Dermis blood vessel endothelial cell (primary cell): ENCODE measurements at regions not wholly inside any gene's neighbourhood (a gene's known extent, or its start where the extent isn't known, plus 50 kb on each side); places are given as distances from the start of the nearest gene placed in this dataset.
A peak's percentile ranks its signal among the peaks of the same experiment; 100 is the strongest.

Experiments
- DNase-seq: peaks from one replicate; pipeline ENCODE4 v3.0.0; 2010

- no peak for DNase-seq
Measured at GRCh38 chr15:39434163-39434562, 146.7 kb upstream of the THBS1 start.

DNA sequence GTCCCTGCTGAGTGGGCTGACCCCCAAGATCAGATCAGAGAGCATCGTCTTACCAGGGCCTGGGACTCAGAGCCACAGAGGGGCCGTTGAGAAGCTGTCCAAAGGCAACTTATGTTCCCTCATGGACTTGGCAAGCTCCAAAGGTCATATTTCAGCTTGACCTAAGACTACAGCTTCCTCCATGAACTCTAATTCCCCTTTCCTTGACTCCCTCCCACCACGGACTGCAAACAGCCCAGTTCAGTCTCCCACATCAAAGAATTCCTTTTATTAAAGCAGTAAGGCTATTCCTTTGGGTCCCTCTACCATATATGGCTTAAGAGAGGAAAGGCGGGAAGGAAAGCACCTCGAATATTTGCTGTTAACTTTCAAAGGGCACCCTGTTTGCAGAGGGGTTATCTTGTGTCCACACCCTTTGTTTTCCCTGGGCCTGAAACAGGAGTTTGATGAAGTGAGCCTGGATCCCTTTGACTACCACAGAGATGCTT lies 146.1 kb upstream of the THBS1 start:
- DNase-seq = no peak

GRCh38 chr15:39435244-39435643 lies 145.6 kb upstream of the THBS1 start:
- no peak for DNase-seq

GRCh38 chr15:39438260-39438659 lies 142.6 kb upstream of the THBS1 start:
- no peak for DNase-seq

- no peak for DNase-seq
Measured at GRCh38 chr15:39438799-39439592, 141.9 kb upstream of the THBS1 start.

GRCh38 chr15:39442898-39443297 lies 138.0 kb upstream of the THBS1 start:
- DNase-seq = no peak

DNA sequence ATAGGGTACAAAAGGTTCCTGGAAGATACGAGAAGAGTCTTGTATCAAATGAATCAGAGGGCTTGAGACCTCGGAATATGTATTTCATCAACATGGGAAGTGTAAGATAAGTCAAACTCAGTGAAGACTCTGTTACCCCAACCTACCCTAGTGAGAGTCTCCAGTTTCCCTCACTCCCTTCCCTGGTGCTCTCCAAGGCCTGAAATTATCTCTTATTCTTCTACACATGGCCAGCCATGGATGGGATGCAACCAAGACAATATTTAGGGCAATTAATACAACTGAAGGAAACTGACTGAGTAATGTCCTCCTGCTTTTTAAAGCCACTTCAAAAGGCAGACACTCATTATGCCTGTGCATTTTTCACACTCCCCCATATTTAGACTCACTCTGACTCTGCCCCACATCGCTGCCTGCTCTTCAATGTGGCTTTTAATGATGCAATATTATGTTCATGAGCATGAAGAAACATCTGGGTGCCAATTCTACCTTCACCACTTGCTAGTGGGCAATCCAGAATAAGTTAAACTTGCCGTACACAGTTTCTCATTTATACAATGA lies 137.1 kb upstream of the THBS1 start:
- DNase-seq = no peak

DNA sequence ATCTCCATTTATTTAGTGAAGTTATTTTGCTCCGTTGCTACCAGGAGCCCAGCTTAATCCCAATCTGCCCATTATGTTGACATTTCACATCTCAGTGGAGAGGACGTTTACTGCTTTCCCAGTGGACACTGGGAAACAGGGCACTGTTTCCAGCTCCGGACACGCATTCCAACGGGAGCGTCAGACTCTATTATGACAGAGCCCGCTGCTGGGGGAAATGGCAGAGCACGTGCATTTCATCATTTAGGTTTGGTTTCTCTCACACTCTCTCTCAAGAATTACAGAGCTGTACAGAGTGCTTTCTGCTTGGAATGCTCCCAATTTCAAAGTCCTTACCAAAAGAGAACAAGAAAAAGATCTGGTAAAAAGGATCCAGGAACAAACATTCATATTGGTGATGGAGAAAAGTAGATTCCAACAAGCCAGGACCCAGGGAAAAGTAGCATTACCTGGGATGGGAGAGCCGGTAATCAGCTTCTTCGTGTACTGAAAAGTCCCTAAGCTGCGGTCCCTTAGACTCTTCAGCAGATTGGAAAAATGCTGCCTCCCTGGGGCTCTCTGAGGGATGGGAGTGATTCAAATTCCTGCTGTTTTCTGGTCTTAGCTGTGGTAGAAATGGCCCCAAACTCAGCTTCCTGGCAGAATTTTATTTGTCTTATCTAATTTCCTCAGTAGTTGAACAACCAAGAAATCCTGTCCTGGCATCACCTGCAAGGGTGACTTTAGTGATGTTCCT lies 136.0 kb upstream of the THBS1 start:
- DNase-seq = no peak

- DNase-seq = no peak
Measured at GRCh38 chr15:39445931-39446330, 134.9 kb upstream of the THBS1 start.

DNA sequence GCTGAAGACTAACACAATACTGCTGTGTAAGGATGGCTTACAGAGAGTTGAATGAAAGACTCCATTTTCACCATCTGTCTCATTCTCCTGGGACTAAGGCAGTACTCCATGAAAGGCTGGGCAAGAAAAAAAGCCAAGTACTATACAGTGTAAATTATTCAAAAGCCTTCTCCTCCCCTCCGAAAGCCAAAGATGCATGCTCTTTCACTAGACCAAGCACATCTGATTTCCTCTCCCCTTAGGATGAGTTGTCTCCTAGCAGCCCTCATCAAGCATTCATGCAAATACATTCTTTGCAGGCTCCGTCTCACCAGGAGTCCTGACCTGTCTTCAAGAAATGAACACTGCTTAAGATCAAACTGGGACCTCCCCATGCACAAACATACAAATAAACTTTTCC lies 133.5 kb upstream of the THBS1 start:
- no peak for DNase-seq

DNA sequence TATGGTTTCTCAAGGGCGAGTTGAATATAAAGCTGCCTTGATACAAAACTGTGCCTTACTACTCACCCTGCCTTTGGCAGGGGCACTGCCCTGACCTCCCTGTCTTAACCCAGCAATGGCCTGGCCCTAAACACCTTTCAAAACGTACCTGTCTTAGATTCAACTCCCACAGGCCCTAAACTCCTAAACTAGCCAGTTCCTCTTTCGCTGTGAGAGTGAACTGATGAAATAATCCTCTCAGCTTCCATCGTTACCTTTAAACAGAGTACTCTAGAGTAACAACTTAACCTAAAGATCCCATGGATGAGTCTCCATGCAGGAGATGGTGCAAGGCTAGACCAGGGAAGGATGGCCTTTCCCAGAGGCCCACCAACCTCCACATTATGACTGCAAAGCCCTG lies 133.0 kb upstream of the THBS1 start:
- DNase-seq = no peak

DNA sequence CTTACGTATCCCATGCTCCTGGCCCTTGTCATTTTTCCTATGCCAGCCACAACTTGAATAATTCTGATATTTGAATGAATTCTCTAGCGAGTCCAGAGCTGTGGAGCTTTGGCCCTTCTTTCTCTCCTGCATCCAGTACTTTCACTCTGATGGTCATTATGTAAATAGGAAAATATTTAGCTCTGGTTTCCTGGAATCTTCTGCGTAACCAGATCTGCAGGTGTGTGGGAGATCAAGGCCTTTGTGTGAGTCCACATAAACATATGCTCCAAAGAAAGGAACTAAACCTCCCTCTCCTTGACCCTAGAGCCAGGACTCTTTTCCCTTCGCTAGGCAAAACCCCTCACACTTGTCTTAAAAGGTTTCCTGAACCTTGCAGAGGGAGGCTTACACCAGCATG lies 132.5 kb upstream of the THBS1 start:
- DNase-seq = peak; percentile 46

- no peak for DNase-seq
Measured at GRCh38 chr15:39451121-39451688, 129.7 kb upstream of the THBS1 start.

DNA sequence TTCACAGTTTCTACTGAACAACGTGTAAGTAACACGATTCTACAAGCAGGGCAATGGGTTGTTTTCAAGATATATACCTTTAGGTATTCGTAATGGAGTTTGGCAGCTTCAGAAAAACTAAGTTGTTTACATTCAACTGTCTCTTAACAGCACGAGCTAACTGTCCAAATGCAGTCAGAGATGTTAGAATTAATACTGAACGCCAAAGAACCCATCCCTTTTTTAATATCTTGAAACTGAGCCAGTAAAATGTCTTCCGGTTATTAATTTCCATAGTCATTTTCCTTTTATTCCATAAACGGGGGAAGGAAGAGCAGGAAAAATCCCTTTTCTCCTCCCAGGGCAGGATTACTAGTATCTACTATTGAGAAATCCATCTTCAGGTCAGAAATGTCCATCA lies 129.0 kb upstream of the THBS1 start:
- DNase-seq = peak; percentile 36

DNA sequence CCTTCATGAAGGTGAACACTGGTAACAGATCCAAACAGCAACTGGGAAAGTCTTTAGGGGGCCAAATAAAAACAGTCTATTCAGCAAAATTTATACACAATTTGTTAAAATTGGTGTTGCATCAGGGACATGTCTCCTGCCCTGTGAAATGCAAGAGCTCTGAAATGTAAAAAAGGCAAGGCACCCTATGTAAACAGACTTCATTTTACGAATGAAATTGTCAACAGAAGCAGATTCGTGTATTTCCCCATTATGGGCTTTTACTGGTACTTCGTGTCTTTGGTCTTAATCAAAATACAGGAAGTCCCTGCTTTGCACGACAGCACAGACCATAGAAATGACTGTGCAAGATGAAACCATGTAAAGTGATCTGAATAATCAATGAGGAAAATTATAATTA lies 127.3 kb upstream of the THBS1 start:
- DNase-seq = no peak

DNA sequence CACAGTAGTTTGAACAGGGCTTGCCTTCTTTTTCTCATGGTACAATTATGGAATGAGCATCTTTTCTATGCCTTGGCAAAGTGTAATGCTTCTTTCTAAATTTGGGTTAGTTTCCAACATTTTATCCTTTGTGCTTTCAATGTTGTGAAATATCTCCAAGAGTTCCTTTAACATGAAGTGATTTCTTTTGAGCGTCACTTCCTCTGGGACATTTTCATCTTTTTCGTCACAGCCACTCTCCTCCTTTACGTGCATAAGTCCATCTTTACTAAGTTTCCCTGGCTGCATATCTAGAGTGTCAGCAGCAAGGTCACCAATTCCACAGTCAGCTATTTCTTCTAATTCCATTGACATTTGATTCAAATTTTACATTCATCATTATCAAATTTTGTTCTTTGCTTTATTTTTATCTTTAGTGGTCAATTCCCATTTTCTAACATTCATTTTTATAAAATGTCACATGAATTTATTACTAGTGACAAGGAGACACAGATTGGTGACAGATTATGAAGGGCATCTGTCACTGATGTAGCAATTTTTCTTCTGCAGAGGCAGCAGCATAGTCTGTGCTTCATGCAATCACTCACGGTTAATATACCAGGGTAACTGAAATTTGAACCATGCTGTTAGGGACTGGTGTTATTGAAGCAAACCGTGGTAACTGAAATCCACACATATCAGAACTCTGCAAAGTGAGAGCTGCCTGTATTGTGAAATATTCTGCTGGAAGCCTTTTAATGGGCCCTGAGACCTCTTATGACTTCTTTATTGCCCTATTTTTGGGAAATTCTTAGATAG lies 126.5 kb upstream of the THBS1 start:
- DNase-seq = no peak

DNA sequence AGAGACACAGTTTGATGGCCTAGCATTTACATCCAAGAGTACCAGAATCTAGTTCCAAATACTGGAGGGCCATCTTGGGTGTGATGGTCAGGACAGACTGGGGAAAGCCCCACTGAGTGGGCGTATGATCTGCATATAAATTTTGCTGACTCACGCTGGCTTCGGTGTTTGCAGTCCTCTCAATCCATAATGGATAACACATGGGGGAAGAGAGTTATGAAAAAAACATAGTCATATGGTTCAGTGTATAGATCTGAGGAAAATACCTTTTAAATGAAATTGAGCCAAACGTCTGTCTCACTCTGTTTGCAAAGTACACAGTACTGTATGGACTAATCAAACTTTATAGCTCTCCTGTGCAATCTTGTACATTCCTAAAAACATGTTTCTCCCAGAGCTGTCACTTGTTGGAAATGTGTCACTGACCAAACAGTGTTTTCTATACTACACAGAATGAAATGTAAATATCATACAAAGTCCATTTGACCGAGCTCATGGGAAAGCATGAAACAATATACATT lies 125.3 kb upstream of the THBS1 start:
- DNase-seq = no peak

DNA sequence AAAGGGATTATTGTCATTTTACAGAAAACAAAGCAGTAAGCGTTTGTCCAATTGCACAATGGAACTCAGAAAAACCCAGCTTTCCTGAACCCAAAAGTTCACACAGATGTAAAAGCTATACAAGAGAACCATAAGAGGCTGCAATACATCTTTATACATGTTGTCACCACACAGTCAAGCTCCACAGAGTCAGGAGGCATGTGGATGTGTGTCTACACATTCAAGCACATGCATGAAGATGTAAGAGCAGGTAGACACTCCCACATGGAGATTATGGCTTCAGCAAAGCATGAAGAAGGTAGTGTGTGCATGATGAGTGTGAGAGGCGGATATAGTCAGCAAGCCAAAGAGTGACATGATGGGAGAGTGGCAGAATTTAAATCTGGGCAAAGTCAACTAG lies 124.7 kb upstream of the THBS1 start:
- no peak for DNase-seq

DNA sequence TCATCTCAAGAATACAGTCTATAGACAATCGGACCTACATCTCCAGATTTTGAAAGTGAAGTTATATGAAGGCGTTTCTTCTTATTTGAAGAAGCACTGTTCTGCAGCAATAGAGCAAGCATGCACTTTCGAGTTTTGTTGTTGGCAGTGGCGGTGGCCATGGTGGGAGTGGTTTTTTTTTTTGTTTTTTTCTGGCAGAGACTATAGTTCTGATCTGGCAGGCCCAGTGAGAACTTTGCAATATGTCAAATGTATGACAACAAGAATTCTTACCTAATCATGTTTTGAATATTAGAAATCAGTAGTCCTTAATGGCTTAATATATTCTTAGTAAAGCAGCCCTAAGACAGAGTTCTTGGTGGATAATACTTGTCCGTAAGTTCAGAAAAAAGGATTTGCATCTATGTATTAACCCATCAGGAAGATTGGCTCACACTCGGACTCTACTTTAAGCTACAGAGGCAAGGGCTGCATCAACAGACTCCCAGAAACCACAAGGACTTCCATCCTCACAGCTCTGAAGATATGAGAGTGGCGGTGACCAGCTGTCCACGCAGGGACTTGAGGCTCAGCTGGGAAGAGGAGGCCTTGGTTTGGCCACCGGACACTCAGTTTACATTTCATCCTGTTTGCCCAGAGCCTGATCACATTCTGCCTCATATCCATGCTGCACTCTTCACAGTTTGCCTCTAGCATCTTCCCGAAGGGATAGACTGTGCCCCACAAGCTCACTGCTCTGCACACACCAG lies 124.1 kb upstream of the THBS1 start:
- DNase-seq = no peak

DNA sequence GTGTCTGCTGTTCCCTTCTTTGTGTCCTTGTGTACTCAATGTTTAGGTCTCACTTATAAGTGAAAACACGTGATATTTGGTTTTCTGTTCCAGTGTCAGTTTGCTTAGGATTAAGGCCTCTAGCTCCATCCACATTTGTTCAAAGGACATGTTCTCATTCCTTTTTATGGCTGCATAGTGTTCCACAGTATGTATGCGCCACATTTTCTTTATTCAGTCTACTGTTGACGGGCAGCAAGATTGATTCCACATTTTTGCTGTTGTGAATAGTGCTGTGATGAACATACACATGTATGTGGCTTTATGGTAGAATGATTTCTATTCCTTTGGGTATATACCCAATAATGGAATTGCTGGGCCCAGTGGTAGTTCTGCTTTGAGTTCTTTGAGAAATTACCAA lies 122.7 kb upstream of the THBS1 start:
- DNase-seq = no peak

- DNase-seq = peak; percentile 30
Measured at GRCh38 chr15:39459548-39459947, 121.3 kb upstream of the THBS1 start.

GRCh38 chr15:39460748-39461147 lies 120.1 kb upstream of the THBS1 start:
- no peak for DNase-seq
